HEK293T (cell line): ENCODE measurements at regions not wholly inside any gene's neighbourhood (a gene's known extent, or its start where the extent isn't known, plus 50 kb on each side); places are given as distances from the start of the nearest gene placed in this dataset.

Source experiments
- CTCF ChIA-PET: fragments of 350-600 bp; formaldehyde crosslinking; extraction: SDS; loops from one replicate; lab custom pipeline; 2021; ENCODE audit warnings: antibody characterized with exemption, inconsistent platforms; lab: Yijun Ruan, JAX
- POLR2A ChIA-PET: fragments of 350-600 bp; formaldehyde crosslinking; extraction: SDS; loops from one replicate; lab custom pipeline; 2020; ENCODE audit warnings: antibody characterized with exemption, inconsistent platforms; lab: Yijun Ruan, JAX
- DNase-seq: peaks from one replicate; pipeline ENCODE4 v3.0.0; 2012; ENCODE audit warnings: mixed read lengths; ENCODE audit errors: extremely low spot score
- ARNT ChIP-seq: fragments of 450-650 bp; IDR thresholded peaks from 2 replicates; pipeline ENCODE4 v1.6.1; 2017; ENCODE audit warnings: mild to moderate bottlenecking
- BHLHE40 ChIP-seq: fragments of 450-650 bp; IDR thresholded peaks from 2 replicates; pipeline ENCODE4 v1.6.1; 2016; ENCODE audit warnings: mild to moderate bottlenecking, moderate library complexity, borderline replicate concordance
- CTBP1 ChIP-seq: fragments of 450-650 bp; IDR thresholded peaks from 2 replicates; pipeline ENCODE4 v1.6.1; 2016; ENCODE audit warnings: borderline replicate concordance
- ELF4 ChIP-seq: fragments of 450-650 bp; IDR thresholded peaks from 2 replicates; pipeline ENCODE4 v1.6.1; 2017; ENCODE audit warnings: antibody characterized with exemption
- FOXA1 ChIP-seq: fragments of 450-650 bp; IDR thresholded peaks from 2 replicates; pipeline ENCODE4 v1.6.1; 2016; ENCODE audit warnings: mild to moderate bottlenecking
- FOXK2 ChIP-seq: fragments of 450-650 bp; IDR thresholded peaks from 2 replicates; pipeline ENCODE4 v1.6.1; 2016; ENCODE audit warnings: mild to moderate bottlenecking
- FOXM1 ChIP-seq: fragments of 450-650 bp; IDR thresholded peaks from 2 replicates; pipeline ENCODE4 v1.6.1; 2017; ENCODE audit warnings: mild to moderate bottlenecking, borderline replicate concordance
- HDGF ChIP-seq: fragments of 450-650 bp; IDR thresholded peaks from 2 replicates; pipeline ENCODE4 v1.6.1; 2017; ENCODE audit warnings: antibody characterized with exemption, borderline replicate concordance
- L3MBTL2 ChIP-seq: fragments of 450-650 bp; conservative IDR thresholded peaks from 2 replicates; pipeline ENCODE4 v1.6.1; 2016; ENCODE audit warnings: mild to moderate bottlenecking
- LEF1 ChIP-seq: fragments of 450-650 bp; IDR thresholded peaks from 2 replicates; pipeline ENCODE4 v1.6.1; 2017; ENCODE audit warnings: mild to moderate bottlenecking, borderline replicate concordance
- NFRKB ChIP-seq: fragments of 450-650 bp; IDR thresholded peaks from 2 replicates; pipeline ENCODE4 v1.6.1; 2016; ENCODE audit warnings: mild to moderate bottlenecking, moderate library complexity
- PKNOX1 ChIP-seq: fragments of 450-650 bp; IDR thresholded peaks from 2 replicates; pipeline ENCODE4 v1.6.1; 2016
- SP1 ChIP-seq: fragments of 450-650 bp; IDR thresholded peaks from 2 replicates; pipeline ENCODE4 v1.6.1; 2017
- SUZ12 ChIP-seq: fragments of 450-650 bp; IDR thresholded peaks from 2 replicates; pipeline ENCODE4 v1.6.1; 2016; ENCODE audit warnings: mild to moderate bottlenecking
- TARDBP ChIP-seq: fragments of 450-650 bp; IDR thresholded peaks from 2 replicates; pipeline ENCODE4 v1.6.1; 2016
- ZNF384 ChIP-seq: fragments of 450-650 bp; IDR thresholded peaks from 2 replicates; pipeline ENCODE4 v1.6.1; 2016

- TF ChIP-seq NFRKB: no peak
- TF ChIP-seq L3MBTL2: no peak
- no peak for TF ChIP-seq SUZ12
- TF ChIP-seq BHLHE40: no peak
- TF ChIP-seq FOXK2: no peak
- CTCF ChIA-PET: interaction anchor here (0.7 kb wide), 1 partner anchor 193 kb away, joined by 3 read pairs; no protein-coding TSS in a partner anchor
- DNase-seq: no peak
- POLR2A ChIA-PET: no interaction called here
Observed at GRCh38 chr6:112428477-112428876, 81.3 kb downstream of the RFPL4B start.

- TF ChIP-seq ELF4: no peak
- no peak for TF ChIP-seq FOXM1
- TF ChIP-seq CTBP1: no peak
- no peak for TF ChIP-seq BHLHE40
- TF ChIP-seq FOXK2: no peak
- TF ChIP-seq FOXA1: no peak
- no peak for TF ChIP-seq PKNOX1
- no peak for TF ChIP-seq ARNT
- no peak for TF ChIP-seq NFRKB
- ChIA-PET POLR2A (no interaction called here), CTCF (interaction anchor here (0.5 kb wide), 1 partner anchor 1508 kb away, joined by 9 read pairs; no protein-coding TSS in a partner anchor)
- no peak for DNase-seq
Observed at GRCh38 chr6:112429226-112429625, 82.1 kb downstream of the RFPL4B start.

- no peak for DNase-seq
- ChIA-PET POLR2A (no interaction called here), CTCF (no interaction called here)
- no peak for TF ChIP-seq FOXK2
- no peak for TF ChIP-seq HDGF
- no peak for TF ChIP-seq FOXM1
- no peak for TF ChIP-seq FOXA1
- no peak for TF ChIP-seq TARDBP
- TF ChIP-seq SP1: no peak
- TF ChIP-seq L3MBTL2: no peak
- TF ChIP-seq BHLHE40: no peak
- no peak for TF ChIP-seq ZNF384
- TF ChIP-seq CTBP1: no peak
- TF ChIP-seq ARNT: no peak
- TF ChIP-seq LEF1: no peak
- no peak for TF ChIP-seq NFRKB
- TF ChIP-seq ELF4: no peak
Observed at GRCh38 chr6:112431803-112432202, 84.7 kb downstream of the RFPL4B start.

DNA sequence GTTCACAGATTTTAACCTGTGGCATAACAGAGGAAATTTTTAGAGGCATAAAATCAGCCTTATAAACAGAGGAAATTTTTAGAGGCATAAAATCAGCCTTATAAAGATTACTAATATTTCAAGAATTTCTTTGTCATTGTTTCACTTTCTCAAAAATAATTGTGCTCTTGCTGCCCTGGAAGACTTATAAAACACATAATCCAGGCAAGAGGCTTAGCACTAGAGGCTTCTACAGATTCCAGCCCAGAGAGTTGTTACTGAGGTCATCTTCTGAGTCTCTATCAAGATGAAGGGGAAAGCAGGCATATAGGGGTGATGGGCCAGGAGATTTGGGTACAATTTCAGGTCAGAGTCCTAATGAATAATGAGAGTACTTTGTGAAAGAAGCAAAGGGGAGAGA, 85.7 kb downstream of the RFPL4B start:
- TF ChIP-seq TARDBP (no peak), FOXK2 (no peak), PKNOX1 (no peak), FOXA1 (no peak), SUZ12 (no peak), SP1 (no peak), ZNF384 (no peak), FOXM1 (no peak), ELF4 (no peak), BHLHE40 (no peak), LEF1 (no peak), L3MBTL2 (no peak), ARNT (no peak), CTBP1 (no peak), HDGF (no peak), NFRKB (no peak)
- DNase-seq: no peak
- CTCF ChIA-PET: no interaction called here
- POLR2A ChIA-PET: no interaction called here

DNA sequence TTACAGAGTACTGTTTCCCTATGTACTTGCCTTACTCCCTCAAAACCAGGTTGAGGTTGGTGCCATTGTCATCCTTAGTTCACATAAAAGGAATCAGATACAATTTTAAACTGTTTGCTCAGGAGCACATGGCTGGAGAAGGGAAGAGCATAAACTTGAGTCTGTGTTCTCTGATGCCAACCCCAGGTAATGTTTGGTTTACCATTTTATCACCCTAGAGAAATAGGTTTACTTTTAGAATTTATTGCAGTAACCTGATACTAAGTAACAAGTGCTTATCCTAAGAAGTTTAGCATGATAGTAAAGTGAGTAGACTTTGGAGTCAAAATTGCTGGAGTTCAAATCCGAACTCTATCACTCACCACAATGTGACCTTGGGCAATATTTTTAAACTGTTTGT, 86.3 kb downstream of the RFPL4B start:
- TF ChIP-seq NFRKB: no peak
- no peak for TF ChIP-seq SP1
- TF ChIP-seq TARDBP: no peak
- no peak for TF ChIP-seq BHLHE40
- no peak for TF ChIP-seq CTBP1
- no peak for TF ChIP-seq FOXK2
- TF ChIP-seq SUZ12: no peak
- ChIA-PET CTCF (no interaction called here), POLR2A (no interaction called here)
- DNase-seq: no peak

GRCh38 chr6:112434896-112435435, 87.8 kb downstream of the RFPL4B start:
- TF ChIP-seq ELF4 (no peak), FOXM1 (no peak), PKNOX1 (no peak)
- DNase-seq: no peak
- ChIA-PET POLR2A (no interaction called here), CTCF (no interaction called here)

GRCh38 chr6:112437058-112437457, 89.9 kb downstream of the RFPL4B start:
- ChIA-PET POLR2A (no interaction called here), CTCF (no interaction called here)
- TF ChIP-seq PKNOX1: peak; percentile 63
- no peak for TF ChIP-seq FOXK2
- DNase-seq: no peak
